Hematopoietic multipotent progenitor cell treated with erythropoietin and hydrocortisone succinate and interleukin-3 and kit ligand, for 6 days (in vitro differentiated cells): ENCODE measurements at regions not wholly inside any gene's neighbourhood (a gene's known extent, or its start where the extent isn't known, plus 50 kb on each side); places are given as distances from the start of the nearest gene placed in this dataset.
A peak's percentile ranks its signal among the peaks of the same experiment; 100 is the strongest.

Experiments used
- DNase-seq: peaks from one replicate; pipeline ENCODE4 v3.0.0-alpha.2; 2015

DNA sequence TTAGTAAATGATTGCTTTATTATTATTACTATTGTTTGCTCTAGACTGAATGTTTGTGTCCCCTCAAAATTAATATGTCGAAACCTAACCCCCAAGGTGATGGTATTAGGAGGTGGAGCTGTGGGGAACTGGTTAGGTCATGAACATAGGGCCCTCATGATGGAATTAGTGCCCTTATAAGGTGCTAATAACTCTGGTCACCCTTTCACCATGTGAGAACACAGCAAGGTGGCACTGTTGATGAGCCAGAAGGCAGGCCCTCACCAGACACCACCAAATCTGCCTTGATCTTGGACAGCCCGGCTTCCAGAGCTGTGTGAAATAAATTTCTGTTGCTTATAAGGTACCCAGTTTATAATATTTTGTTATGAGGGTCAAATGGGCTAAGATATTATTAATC lies 95.8 kb downstream of the BDNF start:
- DNase-seq, result no peak

DNA sequence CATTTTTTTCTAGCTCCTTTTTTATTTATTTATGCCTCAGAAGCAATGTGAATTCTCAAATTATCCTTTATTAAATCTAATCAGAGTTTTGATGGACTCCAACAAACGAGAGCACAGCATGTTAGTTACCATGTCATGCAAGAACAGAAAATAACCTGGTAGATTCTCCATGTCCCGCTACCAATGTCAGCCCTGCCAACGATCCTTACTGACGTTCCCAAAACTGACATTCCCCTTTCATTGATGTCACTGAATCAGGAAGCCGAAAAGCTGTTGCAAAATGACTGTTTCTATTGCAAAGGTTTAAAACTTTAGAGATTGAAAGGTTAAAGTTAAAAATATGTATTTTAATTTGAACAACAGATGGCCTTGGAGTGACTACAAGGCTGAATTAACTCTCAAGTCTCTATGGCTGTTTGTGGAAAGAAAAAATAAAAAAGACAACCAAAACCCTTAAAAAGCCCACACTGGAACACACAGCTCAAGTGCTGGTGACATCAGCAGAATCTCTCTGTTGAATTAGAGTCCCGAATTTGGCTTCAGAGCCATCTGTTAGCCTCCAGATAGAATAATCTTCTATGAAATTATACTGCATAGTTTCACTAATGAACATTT lies 96.8 kb downstream of the BDNF start:
- no peak for DNase-seq

DNA sequence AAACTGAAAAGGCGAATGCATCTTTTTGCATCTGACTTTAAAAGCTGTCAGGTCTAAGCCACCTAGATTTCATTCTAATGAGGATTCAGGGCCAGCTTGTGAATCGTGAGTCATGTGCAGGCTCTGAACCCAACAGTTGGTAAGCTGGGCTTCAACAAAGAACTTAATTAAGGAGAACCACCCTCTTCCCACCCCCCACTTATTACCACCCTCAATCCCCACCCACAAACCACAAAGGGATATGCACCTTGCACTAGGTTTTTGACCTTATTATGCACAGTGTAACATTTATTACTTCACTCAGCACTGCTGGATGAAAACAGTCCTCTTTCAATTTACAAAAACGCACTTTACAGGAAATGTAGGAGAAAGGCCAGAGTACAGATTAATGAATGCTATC lies 94.1 kb upstream of the LIN7C start:
- no peak for DNase-seq

DNA sequence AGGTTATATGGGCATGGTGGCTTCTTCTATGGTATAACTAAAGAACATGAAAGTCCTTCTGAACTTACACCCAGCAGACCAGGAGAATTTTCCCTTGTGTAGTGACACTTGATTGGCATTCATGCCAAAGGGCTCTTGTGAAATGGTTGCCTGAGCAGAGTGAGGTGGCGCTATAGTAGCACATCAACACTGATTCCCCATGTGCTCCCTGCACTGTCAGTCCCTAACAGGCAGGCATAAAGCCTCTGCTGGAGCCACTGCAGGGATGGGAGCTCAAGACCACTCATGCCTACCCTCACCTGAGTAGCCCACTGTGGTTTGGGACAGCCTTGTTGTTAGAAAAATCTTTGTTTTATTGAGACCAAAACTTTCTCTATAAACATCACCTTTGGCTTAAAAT lies 92.6 kb upstream of the LIN7C start:
- DNase-seq, result no peak

DNA sequence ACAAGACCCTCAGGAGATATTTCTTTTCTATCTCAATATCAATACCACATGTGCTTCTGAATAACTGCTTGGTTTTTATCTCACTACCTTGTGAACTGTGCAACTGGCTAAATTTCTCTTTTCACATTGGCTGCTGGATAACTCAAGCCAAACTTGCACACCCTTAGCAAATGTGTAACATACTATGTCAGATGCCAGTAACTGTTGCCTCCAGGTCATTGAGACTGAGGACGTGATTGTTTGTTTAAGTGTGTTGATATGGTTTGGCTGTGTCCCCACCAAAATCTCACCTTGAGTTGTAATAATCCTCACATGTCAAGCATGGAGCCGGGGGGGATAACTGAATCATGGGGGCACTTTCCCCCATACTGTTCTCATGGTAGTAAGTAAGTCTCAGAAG lies 90.2 kb upstream of the LIN7C start:
- DNase-seq, result no peak

DNA sequence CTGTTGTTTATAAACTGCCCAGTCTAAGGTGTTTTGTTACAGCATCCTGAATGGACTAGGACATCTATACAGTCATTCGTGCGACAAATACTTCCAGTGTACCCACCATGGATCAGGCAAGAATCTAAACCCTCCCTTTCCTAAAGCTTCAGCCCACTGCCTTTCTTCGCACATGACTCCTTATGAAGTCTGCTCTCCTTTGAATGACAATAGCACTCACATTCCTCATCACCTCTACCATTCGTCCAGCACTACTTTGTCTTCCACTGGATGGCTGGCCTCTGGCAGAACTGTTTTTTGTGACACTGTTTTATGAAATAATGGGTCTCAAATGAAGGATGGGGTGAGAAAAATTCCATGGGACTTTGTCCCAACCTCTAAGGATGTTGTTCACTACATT lies 89.8 kb upstream of the LIN7C start:
- no peak for DNase-seq

DNA sequence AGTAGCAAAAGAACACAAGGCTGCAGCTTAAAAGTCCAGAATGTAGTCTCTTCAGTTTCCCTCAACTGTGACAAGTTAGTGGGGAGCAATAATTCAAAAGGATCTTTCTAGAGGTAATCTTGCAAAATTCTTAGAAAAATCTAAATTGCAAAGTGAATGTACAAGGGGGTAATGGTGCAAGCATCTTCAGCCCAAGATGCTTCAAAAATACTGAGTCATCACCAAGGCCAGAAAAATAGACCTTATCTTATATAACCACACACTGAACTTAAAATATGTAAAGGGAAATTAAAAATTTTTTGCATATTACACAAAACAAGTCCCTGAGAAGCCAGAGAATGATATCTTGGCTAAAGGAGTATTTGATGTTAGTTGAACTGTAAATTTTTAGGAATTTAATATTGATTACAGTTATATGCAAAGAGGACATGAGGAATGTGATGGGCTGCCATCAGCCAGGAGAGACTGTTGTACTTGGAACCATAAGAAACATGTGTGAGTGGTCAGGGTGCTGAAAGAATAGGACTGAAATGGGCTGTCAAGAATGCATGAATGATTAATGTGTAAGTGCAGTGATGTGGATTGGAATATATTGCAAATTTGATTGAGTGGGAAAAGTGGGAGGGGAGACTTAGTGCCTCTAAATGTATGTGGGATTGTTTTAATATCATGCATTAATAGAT lies 85.7 kb upstream of the LIN7C start:
- DNase-seq, result peak; percentile 55

DNA sequence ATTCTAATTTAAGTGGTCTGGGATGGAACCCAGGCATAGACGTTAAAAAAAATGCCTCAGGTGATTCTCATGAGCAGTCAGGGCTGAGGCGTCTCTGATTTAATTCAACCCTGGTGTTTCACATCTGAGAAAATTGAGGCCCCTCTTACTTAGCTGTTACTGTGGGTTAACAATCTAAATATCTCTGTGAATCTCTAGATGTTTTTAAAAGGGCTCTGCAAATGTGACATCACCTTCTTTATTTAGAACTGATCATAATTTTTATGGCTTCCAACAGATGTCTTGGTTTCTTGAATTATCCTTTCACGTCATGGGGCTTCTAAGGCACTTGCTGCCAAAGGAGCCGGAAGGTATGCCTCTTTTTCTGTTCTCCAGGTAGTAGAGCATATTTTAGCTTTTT lies 76.1 kb upstream of the LIN7C start:
- DNase-seq, result no peak

DNA sequence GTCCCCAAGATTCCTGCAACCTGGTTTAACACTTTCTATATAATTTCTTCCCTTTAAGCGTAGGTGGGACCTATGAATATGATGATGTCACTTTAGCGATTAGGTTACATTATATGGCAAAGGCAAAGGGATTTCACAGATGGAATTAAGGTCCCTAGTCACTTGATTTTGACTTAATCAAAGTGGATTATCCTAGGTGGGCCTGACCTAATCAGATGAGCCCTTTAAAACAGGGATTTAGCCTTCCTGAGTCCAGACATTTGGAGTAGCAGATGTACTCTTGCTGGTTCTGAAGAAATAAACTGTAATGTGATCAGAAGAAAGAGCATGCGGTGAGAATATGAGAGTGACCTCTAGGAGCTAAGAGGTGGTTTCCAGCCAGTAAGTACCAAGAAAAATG lies 67.8 kb upstream of the LIN7C start:
- DNase-seq, result no peak

DNA sequence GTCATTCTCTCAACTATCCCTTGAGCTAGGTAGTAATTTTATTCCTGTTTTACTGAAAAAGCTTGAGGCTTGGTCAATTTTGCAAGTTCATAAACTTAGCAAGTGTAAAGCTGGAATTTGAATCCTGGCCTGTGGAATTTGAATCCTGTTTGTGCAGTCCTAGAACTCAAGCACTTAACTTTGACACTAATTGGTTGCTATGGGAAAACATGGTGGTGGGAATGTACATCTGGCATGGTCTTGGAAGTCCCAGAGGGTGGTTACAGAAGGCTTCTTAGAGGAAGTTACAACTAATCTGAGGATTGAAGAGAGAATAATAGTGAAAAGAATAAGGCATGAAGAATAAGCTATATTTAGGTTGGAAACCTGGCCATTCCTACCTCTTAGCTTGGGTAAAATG lies 66.5 kb upstream of the LIN7C start:
- no peak for DNase-seq

DNA sequence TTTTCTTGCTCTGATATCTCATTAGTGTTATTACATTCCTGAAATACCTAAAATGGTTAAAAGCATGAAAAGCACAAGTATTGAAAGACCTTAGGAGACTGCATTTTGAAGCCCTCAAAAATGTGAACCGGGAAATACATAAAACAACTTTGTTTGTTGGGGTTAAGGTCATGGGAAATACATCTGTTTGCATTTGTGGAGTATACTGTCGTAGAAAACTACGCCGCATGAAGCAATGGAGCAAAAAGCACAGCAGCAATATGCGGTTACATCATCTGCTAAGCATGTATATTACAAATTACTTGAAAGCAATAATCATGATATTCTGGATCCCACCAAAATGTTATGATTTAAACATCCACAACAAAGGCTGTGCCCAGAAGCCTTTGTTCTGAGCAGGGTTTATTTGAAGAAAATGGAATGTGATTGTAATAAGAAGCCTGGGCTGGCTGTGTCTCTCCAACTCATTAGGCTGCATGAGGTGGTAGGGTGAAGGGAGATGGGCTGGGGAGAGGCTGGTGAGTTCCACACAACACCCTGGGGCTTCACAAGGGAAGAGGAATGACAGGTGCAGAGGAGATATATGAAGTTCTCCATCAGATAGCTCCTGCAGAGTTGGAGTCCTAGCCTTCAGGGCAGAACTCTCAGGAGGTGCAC lies 64.7 kb upstream of the LIN7C start:
- DNase-seq, result no peak

DNA sequence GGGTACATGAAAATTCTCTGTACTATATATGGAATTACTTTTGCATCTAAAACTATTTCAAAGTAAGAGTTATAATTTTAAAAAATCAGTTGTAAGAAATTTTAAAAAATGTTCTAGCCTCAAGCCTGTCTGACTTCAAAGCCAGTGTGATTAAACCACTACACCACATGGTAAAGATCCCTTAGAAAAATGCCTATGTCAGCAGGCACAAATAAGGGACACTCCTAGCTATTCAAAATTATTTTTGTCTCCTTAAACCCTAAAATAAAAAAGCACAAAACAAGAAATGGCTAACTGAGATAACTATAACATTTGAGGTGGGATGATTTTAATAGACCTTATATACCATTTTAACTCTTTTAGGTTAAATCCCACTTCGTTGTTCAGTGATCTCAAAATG lies 64.0 kb upstream of the LIN7C start:
- no peak for DNase-seq

DNA sequence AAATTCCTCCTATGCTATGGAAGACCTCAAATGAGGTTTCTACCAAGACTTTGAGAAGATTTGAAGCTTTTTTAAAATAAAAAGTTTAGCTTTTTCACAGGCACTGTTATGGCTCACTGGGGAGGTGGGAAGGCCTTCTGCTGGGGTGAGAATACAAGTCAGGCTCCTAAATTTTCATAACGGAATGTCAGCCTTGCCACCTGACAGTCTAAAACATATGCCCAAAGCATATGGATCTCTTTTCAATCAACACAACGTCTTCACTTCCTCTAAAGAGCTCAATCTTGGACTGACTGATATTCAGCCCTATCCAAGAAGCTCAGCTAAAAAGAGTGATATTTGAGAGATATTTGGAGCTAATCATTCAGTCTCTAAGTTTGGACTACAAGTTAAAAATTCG lies 57.1 kb upstream of the LIN7C start:
- no peak for DNase-seq

DNA sequence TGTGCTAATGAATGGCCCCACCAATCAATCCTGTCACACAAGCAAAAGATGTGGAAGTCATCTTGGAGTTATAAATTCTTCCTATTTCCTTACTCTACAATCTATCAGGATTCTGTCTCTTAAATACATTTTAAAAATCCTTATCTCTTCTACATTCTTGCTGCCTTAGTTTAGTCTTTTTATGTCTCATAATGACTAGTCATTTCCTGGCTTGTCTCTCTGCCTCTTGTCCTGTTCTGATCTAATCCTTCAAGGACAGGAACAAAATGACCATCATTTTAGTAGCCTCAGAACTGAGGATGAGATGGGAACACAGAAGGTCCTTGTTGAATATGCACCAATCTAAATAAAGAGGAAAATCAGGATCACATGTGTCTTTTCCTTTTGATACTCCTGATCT lies 56.6 kb upstream of the LIN7C start:
- no peak for DNase-seq

DNA sequence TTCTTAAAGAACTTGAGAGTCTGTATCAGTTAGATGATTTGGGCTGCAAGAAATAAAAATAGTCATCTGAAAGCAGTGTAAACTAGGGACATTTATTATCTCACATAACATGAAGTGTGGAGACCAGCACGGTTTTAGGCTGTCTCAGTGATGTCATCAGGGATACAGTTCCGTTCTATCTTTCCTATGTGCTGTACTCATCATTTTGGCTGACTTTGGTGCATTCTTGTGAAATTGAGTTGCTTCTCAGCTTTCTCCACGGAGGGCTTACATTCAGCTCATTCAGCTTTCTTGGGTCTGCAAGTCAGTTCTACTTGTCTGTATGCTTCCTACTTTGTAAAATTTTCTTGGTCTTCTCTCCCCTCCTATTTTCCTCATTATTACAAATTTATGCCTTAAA lies 51.8 kb upstream of the LIN7C start:
- DNase-seq, result no peak

DNA sequence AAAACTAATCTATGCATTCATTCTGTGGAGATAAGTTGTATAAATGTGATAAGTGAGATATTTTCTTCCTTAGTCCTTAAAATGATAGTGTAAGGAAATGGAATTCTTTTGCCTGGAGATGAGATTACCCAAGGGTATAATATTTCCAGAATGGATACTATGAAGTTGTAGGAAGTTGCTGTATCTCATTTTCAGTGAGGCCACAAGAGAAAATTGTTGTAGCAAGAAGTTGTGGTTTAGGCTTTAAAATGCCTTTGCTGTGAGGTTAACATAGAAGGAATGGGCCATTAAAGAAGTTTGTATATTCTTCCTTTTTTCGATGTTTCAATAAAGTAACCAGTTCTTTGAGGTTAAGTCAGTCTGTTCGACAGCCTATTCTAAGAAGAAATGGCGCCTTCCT lies 50.7 kb upstream of the LIN7C start:
- DNase-seq, result no peak
